AG20443 (cell line): ENCODE measurements at regions not wholly inside any gene's neighbourhood (a gene's known extent, or its start where the extent isn't known, plus 50 kb on each side); places are given as distances from the start of the nearest gene placed in this dataset.
A peak's percentile ranks its signal among the peaks of the same experiment; 100 is the strongest.

Experiments
- DNase-seq: peaks from one replicate; pipeline ENCODE4 v3.0.0; 2012; ENCODE audit warnings: low spot score, mixed read lengths

DNA sequence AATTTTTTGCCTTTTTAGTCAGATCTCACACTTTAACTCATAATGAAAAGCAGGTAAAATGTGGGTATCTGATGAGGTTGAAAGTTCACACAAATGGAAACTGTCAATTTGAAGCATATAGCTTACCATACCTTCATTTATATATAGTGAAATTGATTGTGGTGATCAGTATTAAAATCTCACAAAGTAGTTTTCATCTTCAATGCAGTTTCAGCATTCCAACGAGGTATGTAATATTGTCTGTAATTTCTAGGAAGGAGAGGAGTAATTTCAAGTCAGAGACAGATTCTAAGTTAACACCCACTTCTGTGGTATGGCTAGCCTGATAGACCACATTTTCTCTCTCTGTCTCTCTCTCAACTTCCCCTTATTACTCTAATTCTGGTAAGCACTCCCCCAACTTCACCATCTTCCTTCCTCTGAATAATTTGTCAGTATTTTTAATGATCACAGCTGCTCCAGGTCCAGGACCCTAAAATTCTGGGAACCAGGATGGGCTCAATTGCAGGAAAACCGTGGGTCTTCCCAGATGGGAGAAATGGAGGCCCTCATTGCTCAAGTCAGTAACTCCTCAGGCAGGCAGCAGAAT lies 455.7 kb downstream of the FGF9 start:
- no peak for DNase-seq

DNA sequence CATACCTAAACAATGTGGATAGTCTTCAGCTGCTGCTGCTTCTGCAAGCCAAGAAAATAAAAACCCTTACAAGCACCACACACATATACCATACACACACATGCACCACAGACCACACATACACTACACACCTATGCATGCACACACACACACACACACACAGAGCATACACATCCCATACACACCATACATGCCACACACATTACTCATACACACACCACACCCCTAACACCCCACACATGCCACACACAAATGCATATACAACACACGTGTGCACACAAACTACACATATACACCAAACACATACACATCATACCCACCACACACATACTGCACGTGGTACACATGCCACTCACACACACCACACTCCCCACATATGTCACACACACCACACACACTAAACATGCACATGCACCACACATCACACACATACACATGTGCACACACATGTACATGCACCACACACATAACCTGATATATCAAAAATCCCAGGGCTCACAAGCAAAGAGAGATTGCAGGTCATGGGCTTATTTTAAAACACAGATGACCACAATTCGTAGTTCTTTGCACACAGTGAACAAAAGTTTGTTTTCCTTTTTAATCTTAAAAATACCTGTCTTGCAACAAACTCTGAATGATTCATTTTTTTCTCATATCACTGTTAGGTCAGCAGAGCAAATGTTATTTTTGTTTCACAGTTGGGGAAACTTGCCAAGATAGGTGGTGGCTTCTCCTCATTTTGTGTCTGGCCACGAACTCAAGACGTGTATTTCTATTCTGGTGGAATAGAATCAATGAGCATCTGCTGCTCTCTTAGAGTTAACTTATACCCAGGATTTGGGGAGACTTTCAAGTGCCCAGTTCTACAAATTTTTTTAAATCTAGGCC lies 456.6 kb downstream of the FGF9 start:
- no peak for DNase-seq

DNA sequence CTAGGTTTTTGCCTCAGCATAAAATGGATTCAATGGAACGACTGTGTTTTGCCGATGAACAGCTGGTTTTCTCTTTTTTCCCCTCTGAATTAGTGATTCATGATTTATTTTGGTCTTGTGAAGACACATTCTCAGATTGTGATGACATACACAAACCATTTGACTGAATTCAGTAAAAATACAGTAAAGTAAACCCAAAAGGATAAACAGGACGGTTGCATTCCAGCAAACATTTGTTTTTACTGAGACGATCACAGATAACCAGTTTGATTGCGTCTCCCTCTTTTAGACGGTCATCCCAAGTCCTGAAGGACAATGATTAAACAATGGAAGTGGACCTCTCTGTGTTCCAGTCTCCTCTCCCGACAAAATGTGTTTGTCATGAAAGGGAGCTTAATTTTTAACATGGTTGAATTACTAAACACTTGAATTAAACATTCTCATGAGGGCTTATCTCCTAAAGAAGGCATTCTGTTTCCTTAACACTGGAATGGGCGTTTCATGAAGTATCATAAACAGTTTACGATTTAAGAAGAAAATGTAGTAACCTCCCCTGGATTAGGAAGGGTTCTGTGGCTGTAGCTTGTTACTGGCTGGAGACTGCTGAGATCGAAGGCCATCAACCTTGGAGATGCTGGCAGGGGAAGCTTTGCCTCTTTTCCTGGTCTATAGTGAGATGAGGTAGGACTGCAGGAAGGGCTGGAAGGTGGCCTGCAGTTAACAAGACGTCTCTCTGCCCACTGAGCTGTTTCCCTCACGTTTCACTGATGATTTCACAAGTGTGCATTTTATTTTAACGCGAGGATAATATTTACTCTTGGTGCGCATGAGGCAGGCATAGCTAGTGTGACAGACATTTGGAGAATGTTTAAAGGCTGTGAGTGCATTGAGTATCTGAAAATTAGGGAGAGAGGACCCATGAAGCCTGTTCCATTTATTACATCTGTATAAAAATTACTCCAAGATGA lies 457.9 kb downstream of the FGF9 start:
- no peak for DNase-seq

DNA sequence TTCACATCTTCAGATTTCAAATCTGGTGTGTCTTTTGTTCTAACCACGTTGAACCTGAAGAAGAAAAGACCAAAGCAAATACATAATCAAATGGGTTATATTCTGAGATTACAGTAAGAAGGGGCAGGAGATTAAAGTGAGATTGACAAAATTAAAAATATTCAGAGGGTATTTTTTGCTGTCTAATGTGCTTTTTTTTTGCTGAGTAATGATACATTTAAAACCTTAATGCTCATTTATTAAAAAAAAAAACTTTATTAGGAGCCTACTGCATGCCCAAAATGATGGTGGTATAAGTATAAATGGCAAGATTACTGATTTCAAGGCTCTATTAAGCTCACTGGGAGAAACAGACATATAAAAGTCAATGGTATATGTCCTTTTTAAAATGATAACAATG lies 459.4 kb downstream of the FGF9 start:
- no peak for DNase-seq

DNA sequence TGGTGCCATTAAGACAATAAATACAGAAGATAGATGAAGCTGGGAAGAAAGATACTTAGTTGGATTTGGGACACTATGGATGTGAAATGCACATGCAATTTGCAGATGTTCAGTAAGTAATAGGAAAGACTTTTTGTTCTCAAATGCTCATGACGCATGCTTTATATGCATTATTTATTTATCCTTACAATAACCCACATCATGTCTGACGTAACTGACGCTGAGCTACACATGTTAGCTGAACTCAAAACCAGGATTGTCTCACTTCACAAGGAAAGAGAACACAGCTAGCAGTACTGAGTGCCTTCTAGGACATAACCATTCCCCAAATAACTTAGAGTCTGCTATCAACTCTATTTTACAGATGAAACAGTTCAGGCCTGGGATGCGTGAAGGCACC lies 463.4 kb downstream of the FGF9 start:
- DNase-seq = no peak

DNA sequence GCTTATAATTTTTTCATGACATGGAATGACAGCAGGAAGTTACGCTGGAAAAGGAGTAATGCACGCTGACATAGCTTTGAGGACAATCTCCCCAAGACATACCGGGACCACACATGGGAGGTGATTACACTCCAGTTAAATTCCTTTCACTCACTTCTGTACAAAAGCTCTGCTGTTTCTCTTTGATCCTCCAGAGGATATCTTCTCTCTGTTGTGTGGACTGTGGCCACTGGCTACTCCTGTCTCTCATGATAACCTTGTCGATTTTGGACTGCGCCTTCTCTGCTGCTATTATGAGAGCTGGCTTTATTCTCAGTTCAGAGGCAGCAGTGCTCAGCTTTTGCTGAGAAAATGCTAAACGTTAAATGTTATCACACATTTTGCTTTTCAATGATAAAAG lies 464.6 kb downstream of the FGF9 start:
- DNase-seq = no peak

DNA sequence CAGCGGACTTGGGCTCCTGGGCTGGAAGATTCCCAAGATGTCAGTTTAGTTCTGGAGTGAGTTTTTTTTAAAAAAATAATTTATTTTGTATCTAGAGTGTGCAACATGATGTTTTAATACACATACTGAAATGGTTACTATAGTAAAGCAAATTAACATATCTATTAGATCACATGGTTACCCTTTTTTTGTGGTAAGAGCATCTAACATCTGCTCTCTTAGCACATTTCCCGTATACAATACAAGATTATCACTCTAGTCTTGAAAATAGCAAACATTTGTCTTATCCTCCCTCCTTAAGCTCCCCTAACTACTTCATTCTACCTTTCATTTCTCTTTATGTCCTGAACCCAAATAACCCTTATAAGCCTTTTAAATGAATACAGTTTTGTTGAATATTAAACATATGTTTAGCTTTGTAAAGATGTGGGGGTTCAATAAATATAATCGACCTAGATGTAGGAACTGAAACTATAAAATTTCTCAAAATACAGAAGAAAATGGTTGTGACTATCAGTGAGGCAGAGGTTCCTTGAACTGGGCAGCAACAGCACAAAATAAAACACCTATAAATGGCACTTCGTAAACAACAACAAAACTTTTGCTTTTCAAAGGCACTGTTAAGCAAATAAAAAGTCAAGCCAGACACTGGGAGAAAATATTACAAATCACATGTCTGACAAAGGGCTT lies 466.6 kb downstream of the FGF9 start:
- no peak for DNase-seq

DNA sequence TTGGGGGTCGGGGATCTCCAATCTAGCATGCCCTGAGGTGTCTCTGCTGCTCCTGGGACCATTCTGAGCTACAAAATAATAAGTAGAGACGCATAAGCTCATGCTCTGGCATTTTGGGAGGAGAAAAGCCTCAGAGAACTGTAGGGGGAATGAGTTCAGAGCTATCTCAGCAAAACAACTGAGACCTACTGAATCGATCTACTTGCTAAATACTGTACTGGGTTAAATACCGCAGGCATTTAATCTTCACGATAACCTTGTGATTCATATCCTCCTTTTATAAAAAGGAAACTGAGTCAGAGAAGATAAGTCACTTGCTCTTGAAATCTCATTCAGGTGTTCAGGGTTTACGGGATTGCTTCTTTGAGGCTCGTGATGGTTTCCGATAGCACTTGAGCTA lies 468.1 kb downstream of the FGF9 start:
- no peak for DNase-seq

DNA sequence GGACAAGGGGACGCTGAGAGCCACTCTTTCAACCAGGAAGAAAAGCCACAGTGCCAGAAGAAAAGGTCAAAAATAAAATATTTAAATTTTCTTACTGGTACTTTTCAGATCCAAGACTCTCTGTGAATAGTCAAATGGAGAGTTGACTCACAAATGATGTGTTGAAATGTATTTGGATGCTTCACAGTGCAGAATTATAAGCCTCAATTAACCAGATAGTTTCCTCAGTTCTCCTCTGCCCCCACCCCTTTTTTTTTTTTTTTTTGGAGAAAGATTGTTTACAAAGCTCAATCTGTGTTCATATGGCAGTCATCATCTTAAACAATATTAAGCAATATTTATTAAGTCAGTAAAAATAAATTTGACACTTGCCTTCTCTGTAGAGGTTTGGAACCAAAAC lies 470.8 kb downstream of the FGF9 start:
- no peak for DNase-seq

DNA sequence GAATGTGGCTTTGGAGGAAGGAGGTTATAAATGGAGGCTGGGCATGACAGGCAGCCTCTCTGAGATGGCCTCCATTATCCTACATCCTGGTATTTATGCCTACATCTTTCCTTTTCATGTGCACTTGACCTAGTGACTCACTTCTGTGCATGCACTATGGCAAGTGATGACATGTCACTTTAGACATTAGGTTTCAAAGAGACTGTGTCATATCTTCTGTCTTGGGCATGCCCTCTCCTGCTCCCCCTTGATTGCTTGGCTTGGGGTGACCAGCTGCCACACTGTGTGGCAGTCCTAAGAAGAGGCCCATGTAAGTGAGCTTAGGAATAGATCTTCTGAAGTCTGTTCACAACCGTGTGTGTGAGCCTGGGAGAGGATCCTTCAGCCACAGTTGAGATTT lies 472.8 kb downstream of the FGF9 start:
- DNase-seq = no peak

DNA sequence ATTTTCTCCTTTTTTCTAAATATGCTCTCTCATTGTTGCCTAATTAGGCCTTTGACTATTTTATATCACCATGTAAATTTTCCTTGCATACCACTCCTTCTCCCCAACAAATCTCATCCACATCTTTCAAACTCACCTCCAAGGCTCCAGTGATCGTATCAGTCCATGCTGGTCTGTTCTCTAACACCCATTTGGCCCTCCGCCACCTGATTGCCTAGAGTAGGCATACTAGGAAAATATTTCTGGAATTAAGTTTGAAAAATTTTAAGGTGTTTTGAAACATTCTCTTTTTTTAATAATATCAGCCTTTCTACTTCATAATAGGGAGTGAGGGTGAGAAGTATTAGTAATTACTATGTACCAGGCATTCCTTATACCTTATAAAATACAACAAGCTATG lies 473.9 kb downstream of the FGF9 start:
- DNase-seq = no peak

DNA sequence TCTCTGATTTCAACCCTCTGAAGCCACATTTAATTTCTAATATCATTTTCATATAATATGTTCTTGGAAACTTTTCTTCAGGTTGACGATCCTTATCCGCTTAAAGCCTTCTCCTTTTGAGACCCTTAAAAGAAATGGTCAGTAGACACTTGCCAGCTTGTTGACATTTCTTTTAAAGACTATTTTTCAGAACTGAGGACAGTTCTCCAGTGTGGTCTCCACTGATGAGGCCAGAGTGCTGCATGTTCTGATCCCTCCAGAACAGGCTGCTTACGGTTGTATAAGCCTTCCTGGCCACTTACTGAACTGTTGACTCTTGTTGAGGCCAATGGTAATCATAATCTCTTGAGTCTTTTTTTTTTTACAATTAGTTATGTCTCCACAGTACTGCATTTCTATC lies 477.3 kb downstream of the FGF9 start:
- DNase-seq = no peak

DNA sequence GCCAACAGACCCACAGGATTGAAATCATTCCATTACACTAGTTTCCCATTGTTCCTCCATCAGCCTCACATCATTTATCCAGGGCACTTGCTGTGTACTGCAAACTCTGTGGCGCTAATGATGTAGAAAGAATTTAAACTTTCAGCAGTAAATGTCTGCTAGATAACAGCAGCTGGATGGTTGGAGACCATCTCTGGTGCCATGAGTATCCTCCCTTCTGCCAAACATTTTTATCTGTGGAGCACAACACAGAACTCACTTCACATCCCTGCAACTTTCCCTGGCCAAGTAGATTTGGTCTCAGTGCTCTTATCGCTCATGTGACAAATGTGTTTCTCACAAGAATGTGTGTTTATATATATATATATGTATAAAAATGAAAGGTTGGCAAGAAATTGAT lies 481.9 kb downstream of the FGF9 start:
- DNase-seq = no peak

DNA sequence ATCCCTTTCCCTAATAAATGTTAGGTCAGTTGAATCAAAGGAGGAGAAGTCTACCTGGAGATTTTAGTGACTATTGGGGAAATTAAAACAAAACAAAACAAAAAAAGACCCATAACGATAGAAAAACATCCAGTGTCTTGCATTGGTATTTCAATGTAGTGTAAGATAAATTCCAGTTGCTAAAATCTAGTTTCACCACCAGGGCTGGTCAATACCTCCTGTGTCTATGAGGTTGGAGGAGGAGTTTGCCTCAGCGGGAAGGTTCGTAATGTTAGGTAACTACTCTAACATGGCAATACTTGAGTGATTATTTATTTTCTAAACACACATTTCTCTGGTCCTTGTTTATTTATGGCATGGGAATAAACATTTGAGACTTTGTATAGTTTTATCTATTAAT lies 483.2 kb downstream of the FGF9 start:
- DNase-seq = no peak

DNA sequence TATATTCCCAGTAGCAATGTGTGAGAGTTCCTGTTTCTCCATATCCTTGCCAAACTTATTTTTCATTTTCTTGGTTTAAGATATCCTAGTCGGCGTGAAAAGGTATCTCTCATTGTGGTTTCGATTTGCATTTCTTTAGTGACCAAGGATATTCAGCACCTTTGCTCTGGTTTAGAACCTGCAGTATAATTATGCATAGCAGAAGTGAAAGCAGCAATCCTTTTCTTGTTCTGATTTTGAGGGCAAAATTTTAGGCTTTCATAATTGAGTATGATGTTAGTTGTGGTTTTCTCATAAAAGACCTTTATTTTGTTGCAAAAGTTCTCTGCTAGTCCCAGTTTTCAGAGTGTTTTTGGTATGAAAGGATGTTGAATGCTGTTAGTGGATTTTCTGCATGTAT lies 491.0 kb downstream of the FGF9 start:
- no peak for DNase-seq

DNA sequence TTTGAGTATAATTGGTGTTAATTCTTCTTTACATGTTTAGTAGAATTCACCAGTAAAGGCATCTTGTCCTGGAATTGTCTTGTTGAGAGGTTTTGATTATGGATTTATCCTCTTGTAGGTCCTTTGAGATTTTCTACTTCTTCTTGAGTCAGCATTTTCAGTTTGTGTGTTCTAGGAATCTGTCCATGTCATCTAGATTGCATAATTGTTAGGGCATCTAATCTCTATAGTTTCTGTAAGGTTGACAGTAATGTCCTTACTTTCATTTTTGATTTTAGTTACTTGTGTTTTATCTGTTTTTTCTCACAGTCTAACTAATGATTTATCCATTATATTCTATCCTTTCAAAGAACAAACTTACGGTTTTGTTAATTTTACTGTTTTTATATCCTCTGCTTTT lies 492.0 kb downstream of the FGF9 start:
- no peak for DNase-seq

DNA sequence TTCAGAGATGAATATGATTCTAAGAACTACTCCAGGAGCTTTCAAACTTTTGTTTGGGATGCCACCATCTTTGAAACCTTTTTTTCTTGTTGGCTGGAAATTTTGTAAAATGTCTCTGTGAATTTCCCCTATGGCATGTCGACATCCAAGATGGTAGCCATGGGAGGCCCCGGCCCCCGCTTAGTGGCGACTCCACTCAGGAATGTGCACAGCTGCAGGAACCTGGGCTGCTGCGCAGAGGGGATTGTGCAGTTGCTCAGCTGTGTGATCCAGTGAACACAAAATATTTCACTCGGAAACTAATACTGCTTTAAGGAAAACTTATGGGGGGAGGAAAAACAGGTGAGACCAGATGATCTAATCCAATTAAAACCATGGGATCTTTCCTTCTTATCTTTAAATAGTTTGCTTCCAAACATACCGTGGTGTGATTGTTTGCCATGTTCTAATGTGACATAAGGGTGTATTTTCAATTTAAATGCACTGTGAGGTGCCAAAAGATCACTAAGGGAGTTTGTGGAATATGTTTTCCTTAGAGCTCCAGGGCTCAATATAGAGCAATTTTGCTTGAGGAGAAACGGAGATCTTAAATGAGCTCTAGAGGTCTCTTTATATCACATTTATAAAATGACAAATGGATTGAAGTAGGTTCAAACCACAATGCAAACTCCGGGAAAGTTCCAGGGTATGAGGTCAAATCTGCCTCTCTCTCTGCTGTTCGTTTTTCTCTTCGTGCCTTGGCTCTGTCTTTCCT lies 497.7 kb downstream of the FGF9 start:
- no peak for DNase-seq

DNA sequence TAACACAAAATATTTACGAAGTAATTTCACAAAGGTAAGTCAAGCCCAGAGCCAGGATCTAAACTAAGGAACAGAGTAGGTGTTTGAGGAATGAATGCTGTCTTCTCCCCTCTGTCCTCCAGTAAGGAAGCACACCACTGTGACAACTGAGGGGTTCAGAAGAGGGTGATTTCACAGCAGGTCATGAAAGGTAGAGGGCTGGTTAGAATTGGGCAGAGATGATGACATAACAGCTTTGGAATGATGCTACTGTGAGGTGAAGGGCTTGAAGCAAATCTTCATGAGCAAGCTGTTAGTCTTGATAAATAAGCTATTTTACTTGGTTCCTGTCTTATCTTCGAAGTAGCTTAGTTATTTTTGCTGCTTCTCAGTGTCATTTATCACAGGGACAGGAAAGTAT lies 498.6 kb downstream of the FGF9 start:
- no peak for DNase-seq

DNA sequence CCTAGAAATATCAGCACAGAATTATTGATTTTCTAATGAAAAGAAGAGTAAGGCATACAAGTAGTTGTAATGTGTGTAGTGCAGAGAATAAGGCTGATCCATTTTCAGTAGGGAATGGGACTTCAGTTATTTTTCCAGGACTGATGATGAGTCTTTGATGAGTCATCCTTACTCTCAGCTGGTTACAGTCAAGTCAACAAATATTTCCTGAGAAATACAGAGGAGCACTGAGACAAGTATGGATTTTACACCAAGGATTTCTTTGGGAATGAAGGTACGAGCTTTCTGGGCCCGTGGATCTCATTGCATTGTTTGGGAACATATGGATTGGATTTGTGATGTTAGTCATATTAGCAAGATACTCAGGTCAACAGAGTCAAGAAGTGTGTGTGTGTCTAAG lies 502.7 kb downstream of the FGF9 start:
- peak; percentile 76 for DNase-seq

DNA sequence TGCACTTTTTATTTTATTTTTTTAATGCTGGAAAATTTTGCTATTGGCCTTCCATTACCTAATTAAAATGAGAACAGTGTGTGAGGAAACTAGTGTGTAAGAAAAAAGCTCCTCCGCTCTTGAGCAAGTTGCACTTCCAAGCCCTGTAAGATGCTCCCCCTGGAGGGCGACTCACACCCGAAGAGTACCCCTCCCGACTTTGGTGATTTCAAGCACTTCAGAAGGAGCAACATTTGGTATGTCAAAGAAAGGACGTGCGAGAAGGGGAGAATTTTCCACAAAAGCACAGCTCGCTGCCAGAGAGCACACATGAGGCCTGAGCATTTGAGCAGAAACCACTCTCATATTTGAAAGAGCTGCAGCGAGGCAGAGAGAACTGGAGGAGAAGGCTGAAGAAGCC lies 504.4 kb downstream of the FGF9 start:
- no peak for DNase-seq

DNA sequence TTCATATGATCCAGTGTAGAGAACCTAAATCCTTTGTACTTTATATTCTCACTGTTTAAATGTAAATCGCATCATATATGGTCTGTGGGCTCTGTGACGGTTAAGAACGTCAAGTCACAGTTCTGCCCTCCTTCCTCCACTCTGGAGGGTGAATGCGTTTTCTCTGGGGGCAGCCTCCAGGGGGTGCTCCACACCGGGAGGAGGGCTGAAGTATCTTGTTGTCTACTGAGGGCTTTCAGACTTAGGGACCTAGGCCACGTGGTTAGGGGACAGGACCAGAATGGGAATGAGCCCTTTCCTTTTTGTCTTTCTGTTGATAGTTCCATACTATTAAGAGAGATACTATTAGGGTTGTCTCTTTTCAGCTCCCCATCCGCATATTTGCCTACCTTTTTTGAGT lies 504.9 kb downstream of the FGF9 start:
- DNase-seq = no peak
